H1 (cell line): ENCODE measurements at regions not wholly inside any gene's neighbourhood (a gene's known extent, or its start where the extent isn't known, plus 50 kb on each side); places are given as distances from the start of the nearest gene placed in this dataset.

Experiments
- CTCF ChIA-PET: fragments of 300-600 bp; sonication (Branson Sonifier 250); formaldehyde crosslinking; loops from one replicate; lab custom pipeline; 2021; ENCODE audit not compliant: partially characterized antibody; lab: Charles Lee
- POLR2A ChIA-PET: fragments of 300-600 bp; sonication (Branson Sonifier 250); formaldehyde crosslinking; loops from one replicate; lab custom pipeline; 2021; ENCODE audit warnings: inconsistent platforms; ENCODE audit not compliant: partially characterized antibody; lab: Charles Lee
- DNase-seq, 2 experiments: peaks; one replicate each; pipeline versions ENCODE4 v3.0.0 to v3.0.0-alpha.2; 2010 to 2022; ENCODE audit warnings: low spot score in 2 of 2, low read depth in 1 of 2, mixed read lengths in 1 of 2
- FAIRE-seq: peaks from 2 replicates; lab custom pipeline; 2011; peaks lifted over from hg19 to GRCh38; lab: Jason Lieb, UNC
- H2AFZ ChIP-seq: 2 replicates; pipeline ENCODE4 v1.8.1; 2012; ENCODE audit warnings: low read length, inconsistent platforms
- H2AK5ac ChIP-seq: 2 replicates; pipeline ENCODE4 v1.6.1; 2013; ENCODE audit warnings: low read depth, low read length
- H2BK120ac ChIP-seq: replicated peaks from 2 replicates; pipeline ENCODE3; 2013; ENCODE audit warnings: low read depth, low read length, inconsistent platforms
- H2BK12ac ChIP-seq: 2 replicates; pipeline ENCODE4 v1.6.1; 2013; ENCODE audit warnings: low read depth, low read length
- H2BK15ac ChIP-seq: 2 replicates; pipeline ENCODE4 v1.6.1; 2013; ENCODE audit warnings: low read length
- H2BK20ac ChIP-seq: 2 replicates; pipeline ENCODE4 v1.6.1; 2013; ENCODE audit warnings: low read length
- H2BK5ac ChIP-seq: 2 replicates; pipeline ENCODE4 v1.6.1; 2013; ENCODE audit warnings: low read depth, low read length
- H3K14ac ChIP-seq: 2 replicates; pipeline ENCODE4 v1.6.1; 2013; ENCODE audit warnings: inconsistent platforms; ENCODE audit not compliant: insufficient read length
- H3K18ac ChIP-seq: 2 replicates; pipeline ENCODE4 v1.6.1; 2013; ENCODE audit warnings: low read length; ENCODE audit errors: extremely low read depth
- H3K23ac ChIP-seq: 2 replicates; pipeline ENCODE4 v1.6.1; 2013; ENCODE audit warnings: inconsistent platforms; ENCODE audit not compliant: insufficient read length
- H3K23me2 ChIP-seq: 2 replicates; pipeline ENCODE4 v1.6.1; 2013; ENCODE audit warnings: low read depth, low read length
- H3K27ac ChIP-seq: 2 replicates; pipeline ENCODE4 v1.6.1; 2011; ENCODE audit warnings: low read depth, low read length, inconsistent platforms
- H3K27me3 ChIP-seq, 4 experiments: replicated peaks in 1 of 4; 1 replicate in 1 of 4; 2 replicates in 3 of 4; pipeline versions ENCODE4 v1.6.1 to v1.8.1; 2011 to 2013; ENCODE audit warnings: low read length in 3 of 4, mild to moderate bottlenecking in 3 of 4, inconsistent platforms in 2 of 4, mixed read lengths in 2 of 4, moderate library complexity in 1 of 4; ENCODE audit not compliant: control insufficient read depth in 3 of 4, insufficient read depth in 3 of 4; ENCODE audit errors: extremely low read depth in 1 of 4
- H3K36me3 ChIP-seq, 4 experiments: 2 replicates each; pipeline versions ENCODE4 v1.6.1 to v1.8.1; 2011 to 2013; ENCODE audit warnings: mild to moderate bottlenecking in 4 of 4, low read length in 3 of 4, moderate library complexity in 2 of 4, control low read depth in 1 of 4, inconsistent platforms in 1 of 4; ENCODE audit not compliant: insufficient read depth in 4 of 4, control insufficient read depth in 2 of 4
- H3K4ac ChIP-seq: replicated peaks from 2 replicates; pipeline ENCODE3; 2013; ENCODE audit warnings: low read length, low read depth, mixed read lengths, inconsistent platforms; ENCODE audit not compliant: insufficient read length
- H3K4me1 ChIP-seq, 4 experiments: replicated peaks in 1 of 4; 1 replicate in 1 of 4; 2 replicates in 3 of 4; pipeline versions ENCODE4 v1.6.1 to v1.8.1; 2011 to 2013; ENCODE audit warnings: low read length in 3 of 4, inconsistent platforms in 2 of 4, mixed read lengths in 1 of 4; ENCODE audit not compliant: insufficient read depth in 4 of 4, control insufficient read depth in 3 of 4
- H3K4me2 ChIP-seq, 2 experiments: 2 replicates each; pipeline versions ENCODE4 v1.6.1 to v1.8.1; 2011 to 2013; ENCODE audit warnings: low read depth in 2 of 2, low read length in 2 of 2, control low read depth in 1 of 2, inconsistent platforms in 1 of 2, mild to moderate bottlenecking in 1 of 2; ENCODE audit not compliant: insufficient read depth in 1 of 2
- H3K4me3 ChIP-seq, 4 experiments: fragments of 200-600, 300-600 bp in 1 of 4; sonication (generic), shearing (Covaris generic), sonication (Bioruptor Twin) in 1 of 4; 2 replicates each; pipeline versions ENCODE4 v1.5.1 to v1.8.1; 2011 to 2016; ENCODE audit warnings: low read length in 4 of 4, low read depth in 3 of 4, control low read depth in 2 of 4, inconsistent platforms in 2 of 4, mild to moderate bottlenecking in 2 of 4, mixed read lengths in 1 of 4, moderate library complexity in 1 of 4; ENCODE audit not compliant: insufficient read depth in 2 of 4; ENCODE audit errors: extremely low read depth in 1 of 4
- H3K56ac ChIP-seq: replicated peaks from 2 replicates; pipeline ENCODE3; 2013; ENCODE audit warnings: low read depth, mild to moderate bottlenecking, mixed read lengths, low read length, inconsistent platforms; ENCODE audit not compliant: insufficient read length
- H3K79me1 ChIP-seq: 2 replicates; pipeline ENCODE4 v1.6.1; 2013; ENCODE audit warnings: low read depth, low read length, control low read depth
- H3K79me2 ChIP-seq, 2 experiments: 2 replicates each; pipeline versions ENCODE4 v1.6.1 to v1.8.1; 2012 to 2013; ENCODE audit warnings: low read length in 2 of 2, mild to moderate bottlenecking in 2 of 2, inconsistent platforms in 1 of 2; ENCODE audit not compliant: insufficient read depth in 2 of 2, control insufficient read depth in 1 of 2
- H3K9ac ChIP-seq, 4 experiments: replicated peaks in 1 of 4; 1 replicate in 1 of 4; 2 replicates in 3 of 4; pipeline versions ENCODE4 v1.6.1 to v1.8.1; 2011 to 2013; ENCODE audit warnings: low read depth in 3 of 4, low read length in 3 of 4, control low read depth in 2 of 4, mild to moderate bottlenecking in 2 of 4, moderate library complexity in 2 of 4, inconsistent platforms in 1 of 4; ENCODE audit errors: extremely low read depth in 1 of 4
- H3K9me3 ChIP-seq, 2 experiments: 2 replicates each; pipeline versions ENCODE4 v1.6.1 to v1.8.1; 2012 to 2013; ENCODE audit warnings: mild to moderate bottlenecking in 2 of 2, moderate library complexity in 2 of 2, control low read depth in 1 of 2, inconsistent platforms in 1 of 2, low read depth in 1 of 2, low read length in 1 of 2, mixed read lengths in 1 of 2; ENCODE audit not compliant: insufficient read depth in 2 of 2
- H4K20me1 ChIP-seq, 2 experiments: replicated peaks in 1 of 2; 2 replicates each; pipeline versions ENCODE3 to v1.8.1; 2011 to 2013; ENCODE audit warnings: inconsistent platforms in 2 of 2, low read length in 2 of 2, mild to moderate bottlenecking in 1 of 2; ENCODE audit not compliant: insufficient read depth in 2 of 2, control insufficient read depth in 1 of 2
- H4K5ac ChIP-seq: 2 replicates; pipeline ENCODE4 v1.6.1; 2013; ENCODE audit warnings: low read length, low read depth, mixed read lengths, inconsistent platforms; ENCODE audit not compliant: insufficient read length
- H4K8ac ChIP-seq: 2 replicates; pipeline ENCODE4 v1.8.0; 2013; ENCODE audit warnings: mild to moderate bottlenecking, moderate library complexity, low read length, inconsistent platforms; ENCODE audit not compliant: insufficient read depth; ENCODE audit errors: extremely low read depth
- H4K91ac ChIP-seq: replicated peaks from 2 replicates; pipeline ENCODE3; 2013; ENCODE audit warnings: low read length, mixed read lengths, inconsistent platforms; ENCODE audit not compliant: insufficient read length
- BCL11A ChIP-seq, 2 experiments: IDR thresholded peaks; one replicate each; pipeline ENCODE4 v1.6.1; 2011; ENCODE audit warnings: low read depth in 2 of 2, low read length in 2 of 2, mild to moderate bottlenecking in 2 of 2
- BRCA1 ChIP-seq: IDR thresholded peaks from 2 replicates; pipeline ENCODE4 v1.6.1; 2012; ENCODE audit warnings: low read depth, low read length, improper control_type of control experiment
- CEBPB ChIP-seq: IDR thresholded peaks from 2 replicates; pipeline ENCODE4 v1.6.1; 2012; ENCODE audit warnings: low read depth, low read length
- CHD2 ChIP-seq: IDR thresholded peaks from 2 replicates; pipeline ENCODE4 v1.6.1; 2012; ENCODE audit warnings: low read length, improper control_type of control experiment
- EGR1 ChIP-seq: IDR thresholded peaks from 2 replicates; pipeline ENCODE4 v1.6.1; 2011; ENCODE audit warnings: low read depth, low read length, borderline replicate concordance
- EP300 ChIP-seq, 2 experiments: IDR thresholded peaks; 1 replicate in 1 of 2; 2 replicates in 1 of 2; pipeline ENCODE4 v1.6.1; 2011 to 2012; ENCODE audit warnings: low read depth in 2 of 2, low read length in 2 of 2, mild to moderate bottlenecking in 2 of 2, borderline replicate concordance in 1 of 2, inconsistent platforms in 1 of 2, moderate library complexity in 1 of 2
- JUN ChIP-seq: IDR thresholded peaks from 2 replicates; pipeline ENCODE4 v1.6.1; 2011; ENCODE audit warnings: low read depth, mild to moderate bottlenecking, improper control_type of control experiment, low read length
- POLR2A ChIP-seq, 2 experiments: IDR thresholded peaks; 1 replicate in 1 of 2; 2 replicates in 1 of 2; pipeline ENCODE4 v1.6.1; 2011; ENCODE audit warnings: low read depth in 2 of 2, low read length in 2 of 2, mild to moderate bottlenecking in 2 of 2; ENCODE audit errors: control extremely low read depth in 1 of 2
- RBBP5 ChIP-seq: IDR thresholded peaks from 2 replicates; pipeline ENCODE4 v1.7.1; 2012; ENCODE audit warnings: low read depth, mild to moderate bottlenecking, inconsistent platforms, low read length, moderate library complexity, borderline replicate concordance
- RFX5 ChIP-seq: IDR thresholded peaks from 2 replicates; pipeline ENCODE4 v1.6.1; 2011; ENCODE audit warnings: low read depth, low read length, improper control_type of control experiment, borderline replicate concordance
- SAP30 ChIP-seq: fragments of 300-600 bp; sonication (generic); IDR thresholded peaks from 2 replicates; pipeline ENCODE4 v1.7.1; 2012; ENCODE audit warnings: low read length, moderate library complexity, mild to moderate bottlenecking, inconsistent platforms; ENCODE audit not compliant: insufficient read depth, insufficient replicate concordance
- SIRT6 ChIP-seq: IDR thresholded peaks from one replicate; pipeline ENCODE4 v1.7.1; 2012; ENCODE audit warnings: low read length, inconsistent platforms
- WGBS, 2 experiments: shearing (Covaris generic) in 1 of 2; methylation state at CpG; one replicate each; pipeline versions ENCODE4 v1.1.6 to v1.1.7; 2013 to 2015; ENCODE audit warnings: low lambda C conversion rate in 2 of 2, mixed read lengths in 2 of 2, inconsistent platforms in 1 of 2, low coverage in 1 of 2, missing lambda C conversion rate in 1 of 2; ENCODE audit not compliant: insufficient replicate concordance in 2 of 2, insufficient coverage in 1 of 2, insufficient read length in 1 of 2; ENCODE audit errors: extremely low coverage in 1 of 2, missing lambda C conversion rate in 1 of 2; 5-methylcytosine and 5-hydroxymethylcytosine counted together

GRCh38 chr14:34208532-34208931 is 253.5 kb downstream of the SPTSSA start:
- WGBS, 2 experiments: 71% methylated on average over 3 of the region's 3 CpGs; no CpG with 5 or more reads in 1 of the 2 experiments
- CTCF ChIA-PET: no interaction called here
- Histone ChIP-seq H3K4me1 (no peaks in the 10 kb centered on the region), H3K79me1 (no peaks in the 10 kb centered on the region), H3K27ac (no peak overlapping the region), H3K4me2 (no peak overlapping the region), H2BK12ac (no peak overlapping the region), H3K14ac (no peak overlapping the region), H4K5ac (no peak overlapping the region), H2BK120ac (no peak overlapping the region), H2BK20ac (no peak overlapping the region), H3K79me2 (no peaks in the 10 kb centered on the region), H2AFZ (no peak overlapping the region), H3K36me3 (no peaks in the 10 kb centered on the region), H4K8ac (no peak overlapping the region), H4K20me1 (no peaks in the 10 kb centered on the region), H3K18ac (no peak overlapping the region), H3K27me3 (no peaks in the 10 kb centered on the region), H2BK15ac (no peak overlapping the region), H3K23ac (no peak overlapping the region), H3K9me3 (peaks cover 0 to 3% of the 10 kb centered on the region in 2 experiments; a peak in 2 of 4 replicates), H3K56ac (no peak overlapping the region), H3K4me3 (no peak overlapping the region), H3K9ac (no peak overlapping the region), H3K4ac (no peak overlapping the region), H2AK5ac (no peak overlapping the region), H3K23me2 (peaks cover 2% of the 10 kb centered on the region; the same call in 1 of the 2 replicates), H4K91ac (no peak overlapping the region), H2BK5ac (no peak overlapping the region)
- no peak for FAIRE-seq
- POLR2A ChIA-PET: no interaction called here
- TF ChIP-seq JUN (no peak), SIRT6 (no peak), SAP30 (no peak), BRCA1 (no peak), BCL11A (IDR thresholded peaks at IDR 0.05; ENCODE audit: low read depth in 2 of 2, low read length in 2 of 2) (no peak), RFX5 (no peak), EGR1 (no peak), POLR2A (IDR thresholded peaks at IDR 0.05; ENCODE audit: control extremely low read depth in 1 of 2, low read depth in 2 of 2, low read length in 2 of 2) (no peak), CEBPB (no peak), CHD2 (no peak), RBBP5 (no peak), EP300 (IDR thresholded peaks at IDR 0.05; ENCODE audit: borderline replicate concordance in 1 of 2, low read depth in 2 of 2, low read length in 2 of 2) (no peak)
- no peak for DNase-seq
